T-helper 17 cell (primary cell): ENCODE measurements at regions not wholly inside any gene's neighbourhood (a gene's known extent, or its start where the extent isn't known, plus 50 kb on each side); places are given as distances from the start of the nearest gene placed in this dataset.

Source experiments
- ATAC-seq: fragments of 150-1000 bp; cut with Tn5 transposase; 2 replicates; pipeline ENCODE4 v1.10.0; 2021; ENCODE audit warnings: mild to moderate bottlenecking, moderate library complexity
- DNase-seq, 3 donors: peaks; one replicate each; pipeline versions ENCODE4 v3.0.0 to v3.0.0-alpha.2; 2020 to 2021
- H3K9me3 ChIP-seq: one replicate; pipeline ENCODE4 v1.7.0; 2013; ENCODE audit warnings: low read length, mild to moderate bottlenecking; ENCODE audit not compliant: control insufficient read depth, poor library complexity, severe bottlenecking
- H3K27ac Mint-ChIP-seq: one replicate; pipeline ENCODE4 v1.8.0; 2022; ENCODE audit warnings: mild to moderate bottlenecking, moderate library complexity, mixed read lengths
- H3K27me3 Mint-ChIP-seq: one replicate; pipeline ENCODE4 v1.8.0; 2022; ENCODE audit warnings: mixed read lengths
- H3K36me3 Mint-ChIP-seq: one replicate; pipeline ENCODE4 v1.8.0; 2022; ENCODE audit warnings: low read depth, mixed read lengths
- H3K4me1 Mint-ChIP-seq: one replicate; pipeline ENCODE4 v1.8.0; 2022; ENCODE audit warnings: mild to moderate bottlenecking, mixed read lengths
- H3K4me3 Mint-ChIP-seq: one replicate; pipeline ENCODE4 v1.8.0; 2022; ENCODE audit warnings: mild to moderate bottlenecking, moderate library complexity, mixed read lengths

DNA sequence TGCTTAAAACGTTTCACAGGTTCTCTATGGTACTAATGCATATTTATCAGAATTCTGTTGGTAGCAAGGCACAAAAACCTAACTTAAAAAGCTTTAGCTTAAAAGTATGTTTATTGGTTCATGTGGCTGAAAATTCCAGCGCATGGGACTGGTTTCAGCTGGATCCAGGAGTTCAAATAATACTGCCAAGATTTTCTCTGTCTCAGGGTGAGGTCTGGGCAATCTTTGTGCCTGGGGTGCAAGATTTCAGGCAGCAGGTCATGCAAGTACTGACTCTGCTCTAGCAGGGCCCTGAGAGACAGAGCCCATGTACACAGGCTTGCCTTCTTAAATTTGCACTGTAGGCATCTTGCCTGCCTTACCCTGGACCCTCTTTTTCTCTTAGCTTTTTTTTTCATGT lies 134.2 kb upstream of the GAS1 start:
- Mint-ChIP-seq H3K36me3 (no peaks in the 10 kb centered on the region), H3K4me1 (no peaks in the 10 kb centered on the region), H3K4me3 (no peak overlapping the region), H3K27ac (no peak overlapping the region), H3K27me3 (peaks cover 9% of the 10 kb centered on the region)
- H3K9me3 ChIP-seq = no peaks in the 10 kb centered on the region
- ATAC-seq = no peak
- DNase-seq = no peak

DNA sequence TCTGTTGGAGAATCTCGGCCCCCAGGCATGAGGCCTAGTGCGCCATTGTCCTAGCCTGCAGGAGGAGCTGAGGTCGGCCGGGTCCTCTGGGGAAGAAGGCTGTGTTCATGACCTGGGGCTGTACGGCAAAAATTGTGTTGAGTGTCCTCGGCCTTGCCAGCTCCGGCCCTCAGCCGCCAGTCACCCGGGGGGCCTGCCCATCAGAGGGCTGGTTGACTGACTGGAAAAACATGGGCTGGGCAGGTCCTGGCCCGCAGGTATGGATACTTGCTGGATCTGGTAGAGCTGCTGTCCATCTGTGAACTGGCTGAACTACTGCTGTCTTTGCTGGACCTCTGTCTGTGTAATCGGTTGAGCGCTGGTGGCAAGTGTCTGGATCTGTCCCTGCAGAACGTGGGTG lies 136.7 kb upstream of the GAS1 start:
- Mint-ChIP-seq H3K4me3 (no peak overlapping the region), H3K27me3 (peaks cover 9% of the 10 kb centered on the region), H3K4me1 (no peaks in the 10 kb centered on the region), H3K27ac (no peak overlapping the region), H3K36me3 (no peaks in the 10 kb centered on the region)
- no peak for ATAC-seq
- H3K9me3 ChIP-seq = no peaks in the 10 kb centered on the region
- no peak for DNase-seq

DNA sequence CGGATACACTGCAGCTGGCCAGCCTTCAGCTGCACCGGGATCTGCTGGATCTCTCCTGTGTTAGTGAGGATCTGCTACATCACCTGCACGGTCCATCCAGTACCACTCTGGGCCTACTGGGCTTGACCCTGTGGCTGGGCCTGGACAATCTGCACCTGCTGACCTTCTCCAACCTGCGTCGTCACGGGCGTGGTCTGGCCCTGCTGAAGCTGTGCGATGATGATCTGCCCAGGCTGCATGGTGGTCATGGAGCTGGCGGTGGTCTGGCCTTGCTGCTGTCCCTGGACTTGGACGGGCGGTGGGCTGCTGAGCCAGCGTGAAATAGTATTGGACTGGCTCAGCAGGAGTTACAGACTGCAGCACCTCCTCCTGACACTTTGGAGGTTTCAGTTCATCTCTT lies 137.1 kb upstream of the GAS1 start:
- Mint-ChIP-seq H3K36me3 (no peaks in the 10 kb centered on the region), H3K27me3 (peaks cover 9% of the 10 kb centered on the region), H3K27ac (no peak overlapping the region), H3K4me3 (no peak overlapping the region), H3K4me1 (no peaks in the 10 kb centered on the region)
- no peak for ATAC-seq
- H3K9me3 ChIP-seq = no peaks in the 10 kb centered on the region
- no peak for DNase-seq

DNA sequence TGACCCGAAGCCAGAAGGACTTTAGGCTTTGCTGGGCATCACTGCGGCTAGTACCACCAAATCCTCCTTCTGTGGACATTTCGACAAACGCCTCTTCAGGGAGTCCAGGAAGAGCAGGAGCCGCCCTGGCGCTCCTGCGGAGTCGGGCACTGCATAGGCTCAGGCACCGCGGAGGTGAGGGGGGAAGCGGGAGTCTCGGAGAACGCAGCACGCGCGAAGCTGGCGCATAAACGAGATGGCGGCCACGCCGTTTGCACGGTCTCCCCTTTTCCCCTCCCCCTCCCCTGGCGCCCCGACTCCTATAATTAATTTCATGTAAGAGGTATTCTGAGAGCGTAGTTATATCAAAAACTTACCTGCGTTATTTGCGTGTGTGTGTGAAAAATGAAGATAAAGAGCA lies 137.8 kb upstream of the GAS1 start:
- no peak for DNase-seq
- Mint-ChIP-seq H3K36me3 (no peaks in the 10 kb centered on the region), H3K27me3 (peaks cover 9% of the 10 kb centered on the region)

DNA sequence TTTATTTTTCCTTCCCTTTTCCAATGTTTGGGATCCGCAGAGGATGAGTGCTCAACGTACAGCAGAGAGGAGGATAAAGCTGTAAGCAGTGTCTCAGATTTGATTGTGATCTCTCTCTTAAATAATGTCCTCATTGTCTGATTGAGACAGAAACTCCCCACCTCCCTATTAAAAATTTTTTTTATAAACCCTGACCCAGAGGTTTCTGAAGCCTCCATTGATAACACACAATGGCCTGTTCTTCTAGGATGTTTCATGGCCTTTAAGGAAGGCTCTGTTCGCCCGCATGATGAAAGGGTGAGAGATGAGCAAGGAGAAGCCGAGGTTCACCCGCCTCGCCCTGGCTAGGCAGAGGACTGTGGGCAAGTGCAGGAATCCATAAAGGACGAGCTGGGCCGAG lies 138.2 kb upstream of the GAS1 start:
- peaks cover 9% of the 10 kb centered on the region for H3K27me3 Mint-ChIP-seq
- ATAC-seq (no peak), DNase-seq (no peak)
- H3K27ac Mint-ChIP-seq = no peak overlapping the region
- no peak overlapping the region for H3K4me3 Mint-ChIP-seq
- H3K9me3 ChIP-seq = no peaks in the 10 kb centered on the region
- H3K36me3 Mint-ChIP-seq = no peaks in the 10 kb centered on the region
- H3K4me1 Mint-ChIP-seq = no peaks in the 10 kb centered on the region

More for the DNA sequence above, 137.8 kb upstream of the GAS1 start:
- no peak overlapping the region for H3K27ac Mint-ChIP-seq
- no peak overlapping the region for H3K4me3 Mint-ChIP-seq
- no peak for ATAC-seq
- H3K9me3 ChIP-seq = no peaks in the 10 kb centered on the region
- H3K4me1 Mint-ChIP-seq = no peaks in the 10 kb centered on the region

DNA sequence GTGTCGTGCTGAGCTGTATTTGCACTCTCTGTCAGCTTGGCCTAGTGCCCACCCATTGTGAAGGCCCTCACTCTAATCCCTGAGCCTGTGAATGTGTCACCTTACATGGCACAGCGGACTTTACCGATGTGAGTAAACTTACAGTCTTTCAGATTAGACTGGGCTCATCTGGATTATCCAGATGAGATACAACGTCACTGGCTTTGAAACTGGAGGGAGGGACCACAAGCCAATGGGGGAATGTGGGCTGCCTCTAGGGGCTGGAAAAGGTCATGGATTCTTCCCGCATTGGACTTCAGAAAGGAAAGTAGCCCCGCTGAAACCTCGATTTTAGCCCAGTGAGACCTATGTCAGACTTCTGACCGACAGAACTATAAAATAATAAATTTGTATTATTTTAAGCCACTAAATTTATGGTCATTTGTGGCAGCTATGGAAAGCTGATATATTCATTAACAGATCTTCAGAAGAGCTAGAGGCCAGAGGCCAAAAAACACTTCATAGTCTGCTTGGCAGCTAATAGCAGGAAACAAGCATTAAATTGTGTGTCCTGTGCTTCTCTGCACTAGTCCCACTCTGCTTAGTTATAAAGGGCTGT lies 139.0 kb upstream of the GAS1 start:
- no peaks in the 10 kb centered on the region for H3K9me3 ChIP-seq
- H3K27ac Mint-ChIP-seq = no peak overlapping the region
- no peaks in the 10 kb centered on the region for H3K36me3 Mint-ChIP-seq
- H3K4me1 Mint-ChIP-seq = no peaks in the 10 kb centered on the region
- DNase-seq (no peak), ATAC-seq (no peak)
- H3K4me3 Mint-ChIP-seq = no peak overlapping the region
- peaks cover 9% of the 10 kb centered on the region for H3K27me3 Mint-ChIP-seq

DNA sequence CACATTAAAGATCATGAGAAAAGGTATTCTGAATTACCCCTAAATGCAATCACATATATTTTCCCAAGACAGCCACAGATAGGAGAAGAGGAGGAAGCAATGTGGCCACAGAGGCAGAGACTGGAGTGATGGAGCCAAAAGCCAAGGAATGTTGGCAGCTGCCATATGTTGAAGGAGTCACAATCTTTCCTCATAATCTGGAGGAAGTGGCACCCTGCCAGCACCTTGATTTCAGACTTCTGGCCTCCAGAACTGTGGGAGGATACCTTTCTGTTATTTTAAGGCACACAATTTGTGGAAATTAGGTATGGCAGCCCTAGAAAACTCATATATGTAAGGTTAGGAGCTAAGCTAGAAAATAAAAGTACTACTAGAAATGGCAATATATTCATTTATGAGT lies 139.9 kb upstream of the GAS1 start:
- Mint-ChIP-seq H3K4me3 (no peak overlapping the region), H3K4me1 (no peaks in the 10 kb centered on the region), H3K36me3 (no peaks in the 10 kb centered on the region), H3K27me3 (peaks cover 9% of the 10 kb centered on the region), H3K27ac (no peak overlapping the region)
- no peaks in the 10 kb centered on the region for H3K9me3 ChIP-seq
- ATAC-seq = no peak
- DNase-seq = no peak

DNA sequence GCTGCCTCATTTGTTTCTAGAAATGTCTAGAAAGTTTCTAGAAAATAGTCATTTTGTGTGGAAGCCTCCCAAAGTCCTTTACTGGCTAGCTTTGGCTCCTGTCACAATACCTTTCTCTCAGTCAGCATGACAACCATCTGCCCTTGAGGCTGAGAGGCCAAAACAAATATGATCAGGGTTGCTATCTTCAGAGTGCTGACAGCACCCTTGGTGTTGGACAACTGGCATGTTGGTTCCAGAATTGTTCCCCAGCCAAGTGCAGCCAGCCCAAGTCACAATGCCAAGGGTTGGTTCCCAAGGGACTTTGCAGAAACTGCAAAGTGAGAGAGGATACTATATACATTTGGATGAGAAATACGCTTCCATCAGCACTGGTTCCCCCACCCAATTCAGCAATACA lies 140.9 kb upstream of the GAS1 start:
- DNase-seq (no peak), ATAC-seq (no peak)
- no peaks in the 10 kb centered on the region for H3K9me3 ChIP-seq
- Mint-ChIP-seq H3K4me1 (no peaks in the 10 kb centered on the region), H3K36me3 (no peaks in the 10 kb centered on the region), H3K27ac (no peak overlapping the region), H3K27me3 (peaks cover 9% of the 10 kb centered on the region), H3K4me3 (no peak overlapping the region)

DNA sequence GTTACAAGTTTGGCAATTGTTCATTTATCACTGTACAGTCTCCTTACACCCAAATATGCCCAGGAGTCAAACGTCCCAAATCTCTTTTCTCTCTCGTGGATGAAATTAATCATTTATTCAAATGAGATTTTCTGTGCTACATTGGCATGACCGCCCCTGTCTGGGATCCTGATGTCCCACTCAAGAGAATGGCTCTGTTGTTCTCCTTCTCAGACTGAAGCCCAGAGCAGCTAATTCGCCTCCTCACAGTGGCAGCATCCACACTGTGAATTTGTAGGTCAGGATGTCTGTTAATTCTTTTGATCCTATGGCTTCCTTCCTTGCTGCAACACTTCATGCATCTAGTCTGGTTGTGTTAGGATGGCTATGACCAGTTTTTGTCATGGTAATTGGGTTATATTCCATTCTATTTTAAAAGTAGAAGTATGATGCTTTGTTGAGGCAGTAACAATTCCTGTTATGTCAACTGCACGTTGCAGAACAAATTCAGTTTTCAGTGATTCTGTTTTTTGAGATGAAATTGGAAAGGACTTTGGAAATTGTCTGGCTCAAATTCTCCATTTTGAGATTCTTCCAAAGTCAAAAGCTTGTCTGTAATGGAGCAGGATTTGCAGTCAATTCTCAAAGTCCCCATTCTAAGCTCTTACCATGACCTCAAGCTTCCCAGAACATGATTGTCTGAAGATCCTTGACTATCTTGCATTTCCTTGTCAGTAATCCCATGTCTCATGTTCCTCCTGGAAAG lies 141.5 kb upstream of the GAS1 start:
- H3K27ac Mint-ChIP-seq = no peak overlapping the region

DNA sequence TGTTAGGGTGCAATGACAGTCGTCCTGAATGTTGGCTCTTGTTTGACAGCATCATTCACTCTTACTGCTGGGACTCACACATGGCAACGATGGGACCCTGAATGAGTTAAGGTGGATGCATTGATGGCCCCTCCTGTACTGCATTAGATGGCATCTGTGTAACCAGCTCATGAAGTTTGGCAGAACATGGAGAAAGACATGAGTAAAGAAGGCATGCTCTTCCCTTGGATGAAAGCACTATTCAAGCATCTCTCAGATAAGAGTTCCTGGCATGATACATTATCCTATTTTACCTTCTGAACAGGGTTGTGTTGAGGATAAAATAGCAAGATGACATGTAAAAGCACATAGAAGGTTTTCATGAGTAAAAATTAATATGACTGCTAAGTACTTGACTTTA lies 142.2 kb upstream of the GAS1 start:
- no peak for ATAC-seq
- H3K9me3 ChIP-seq = no peaks in the 10 kb centered on the region
- Mint-ChIP-seq H3K4me3 (no peak overlapping the region), H3K36me3 (no peaks in the 10 kb centered on the region), H3K27ac (no peak overlapping the region), H3K4me1 (no peaks in the 10 kb centered on the region), H3K27me3 (peaks cover 5% of the 10 kb centered on the region)
- DNase-seq = no peak

More for the DNA sequence above, 141.5 kb upstream of the GAS1 start:
- Mint-ChIP-seq H3K4me3 (no peak overlapping the region), H3K27me3 (peaks cover 9% of the 10 kb centered on the region), H3K36me3 (no peaks in the 10 kb centered on the region), H3K4me1 (no peaks in the 10 kb centered on the region)
- DNase-seq (no peak), ATAC-seq (no peak)
- no peaks in the 10 kb centered on the region for H3K9me3 ChIP-seq

DNA sequence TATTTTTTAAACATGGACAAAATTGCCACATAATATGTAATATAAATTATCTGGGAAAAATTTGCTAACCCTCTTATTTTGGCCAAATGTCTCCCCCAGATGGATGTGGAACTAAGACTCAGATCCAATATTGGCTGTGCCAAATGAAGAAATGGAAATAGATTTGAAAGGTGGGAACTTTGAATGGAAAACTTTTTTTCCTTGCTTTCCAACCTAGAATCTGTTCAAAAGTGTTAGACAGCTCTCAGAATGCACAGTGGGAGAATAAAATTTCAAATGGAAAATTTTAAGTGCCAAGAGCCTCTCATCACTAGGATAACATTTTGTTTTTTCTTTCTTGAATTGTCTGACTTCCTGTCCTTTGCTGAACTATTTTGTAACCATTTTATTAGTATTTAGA lies 142.6 kb upstream of the GAS1 start:
- ATAC-seq (no peak), DNase-seq (no peak)
- Mint-ChIP-seq H3K4me3 (no peak overlapping the region), H3K36me3 (no peaks in the 10 kb centered on the region), H3K27ac (no peak overlapping the region), H3K27me3 (peaks cover 1% of the 10 kb centered on the region), H3K4me1 (no peaks in the 10 kb centered on the region)
- no peaks in the 10 kb centered on the region for H3K9me3 ChIP-seq

DNA sequence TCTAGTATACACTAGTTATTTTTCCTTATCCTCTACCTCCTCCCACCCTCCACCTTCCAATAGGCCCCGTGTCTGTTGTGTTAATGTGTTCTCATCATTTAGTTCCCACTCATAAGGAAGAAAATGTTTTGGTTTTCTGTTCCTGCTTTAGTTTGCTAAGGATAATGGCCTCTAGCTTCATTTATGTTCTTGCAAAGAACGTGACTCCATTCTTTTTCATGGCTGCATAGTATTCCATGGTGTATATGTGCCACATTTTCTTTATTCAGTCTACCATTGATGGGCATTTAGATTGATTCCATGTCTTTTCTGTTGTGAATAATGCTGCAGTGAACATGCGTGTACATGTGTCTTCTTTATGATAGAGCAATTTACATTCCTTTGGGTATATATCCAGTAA lies 146.5 kb upstream of the GAS1 start:
- no peaks in the 10 kb centered on the region for H3K4me1 Mint-ChIP-seq
- H3K36me3 Mint-ChIP-seq = no peaks in the 10 kb centered on the region
- H3K9me3 ChIP-seq = no peaks in the 10 kb centered on the region
- H3K4me3 Mint-ChIP-seq = no peak overlapping the region
- H3K27me3 Mint-ChIP-seq = no peaks in the 10 kb centered on the region
- no peak for ATAC-seq
- no peak for DNase-seq
- no peak overlapping the region for H3K27ac Mint-ChIP-seq

DNA sequence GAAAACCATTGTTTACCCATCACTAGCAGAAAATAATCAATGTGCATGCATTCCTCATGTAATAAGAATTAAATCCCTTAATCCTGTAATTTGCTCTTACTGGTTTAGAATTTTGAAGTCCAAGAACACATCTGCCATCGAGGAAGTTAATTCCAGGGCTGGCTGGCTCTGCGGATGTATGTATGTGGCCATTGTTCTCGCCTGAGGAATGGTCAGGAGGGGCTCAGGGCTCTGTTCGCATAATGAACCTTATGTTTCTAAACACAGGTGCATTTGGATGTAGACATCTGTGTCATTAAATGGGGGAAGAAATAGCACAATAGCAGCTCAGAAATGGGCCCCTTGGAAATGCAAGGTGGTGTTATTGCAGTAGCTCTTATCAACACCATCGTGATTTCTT lies 148.6 kb upstream of the GAS1 start:
- ATAC-seq (no peak), DNase-seq (no peak)
- Mint-ChIP-seq H3K36me3 (no peaks in the 10 kb centered on the region), H3K27me3 (no peaks in the 10 kb centered on the region), H3K4me3 (no peak overlapping the region), H3K4me1 (no peaks in the 10 kb centered on the region), H3K27ac (no peak overlapping the region)
- no peaks in the 10 kb centered on the region for H3K9me3 ChIP-seq

DNA sequence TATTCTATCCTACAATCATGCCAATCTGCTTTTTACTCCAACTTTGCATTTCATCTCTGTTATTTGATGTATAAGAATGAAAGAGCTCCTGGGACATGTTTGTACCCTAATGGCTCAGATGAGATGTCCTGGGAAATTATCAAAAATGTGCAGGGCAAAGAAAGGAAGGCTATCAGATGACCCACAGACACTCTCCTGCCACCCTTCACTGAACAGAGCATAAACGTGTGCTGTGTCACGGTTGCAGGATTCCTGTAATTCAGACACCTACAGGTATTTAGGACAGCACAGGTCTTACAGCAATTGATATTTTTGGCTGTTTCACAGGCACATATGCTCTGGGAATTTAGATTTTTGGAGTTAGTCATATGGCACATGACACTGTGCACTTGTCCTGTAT lies 149.2 kb upstream of the GAS1 start:
- Mint-ChIP-seq H3K4me3 (no peak overlapping the region), H3K27me3 (no peaks in the 10 kb centered on the region), H3K4me1 (no peaks in the 10 kb centered on the region), H3K36me3 (no peaks in the 10 kb centered on the region), H3K27ac (no peak overlapping the region)
- ATAC-seq = no peak
- no peak for DNase-seq
- H3K9me3 ChIP-seq = no peaks in the 10 kb centered on the region
